ENCODE measurements at regions not wholly inside any gene's neighbourhood (a gene's known extent, or its start where the extent isn't known, plus 50 kb on each side); places are given as distances from the start of the nearest gene placed in this dataset.

- H3K9me3 ChIP-seq (ENCODE audit: control insufficient read depth in 1 of 2, insufficient read depth in 1 of 2, low read depth in 1 of 2, low read length in 2 of 2) = no peaks in the 10 kb centered on the region
- H2AFZ ChIP-seq (ENCODE audit: low read depth, low read length, poor library complexity, severe bottlenecking) = no peak overlapping the region
- H3K79me2 ChIP-seq (ENCODE audit: insufficient read depth, low read length) = no peaks in the 10 kb centered on the region
- ATAC-seq (no peak), DNase-seq (ENCODE audit: low read depth, low spot score) (no peak)
- H3K27ac ChIP-seq (ENCODE audit: low read depth, low read length) = no peak overlapping the region
- ChIA-PET RAD21 (ENCODE audit: low non-redundant PET in 1 of 2, low total read pairs in 2 of 2, uncharacterized antibody in 2 of 2, unreplicated experiment in 2 of 2) (no interaction called here), CTCF (no interaction called here), POLR2A (no interaction called here)
- no peak overlapping the region for H3K4me3 ChIP-seq (replicated peaks in 1 of 2; ENCODE audit: low read depth in 1 of 2, low read length in 2 of 2)
- no peak for TF ChIP-seq JUND (IDR thresholded peaks at IDR 0.05)
- no peak overlapping the region for H3K4me2 ChIP-seq (ENCODE audit: low read length)
- H3K4me1 ChIP-seq (ENCODE audit: control insufficient read depth in 1 of 2, insufficient read depth in 2 of 2, low read length in 2 of 2) = no peaks in the 10 kb centered on the region
- H3K36me3 ChIP-seq (ENCODE audit: control insufficient read depth in 1 of 2, insufficient read depth in 2 of 2, low read length in 2 of 2) = no peaks in the 10 kb centered on the region
- intact Hi-C loops (cut with micrococcal nuclease) = no loop called here
- H4K20me1 ChIP-seq (ENCODE audit: insufficient read depth) = no peaks in the 10 kb centered on the region
- no TSS peak for BruUV-seq (replicated peaks)
- H3K9ac ChIP-seq (ENCODE audit: low read length) = no peak overlapping the region
- H3K27me3 ChIP-seq (ENCODE audit: insufficient read depth, low read length) = 0 out of 2 replicates have a peak, but pooled peaks cover 2% of the 10 kb centered on the region
- no peaks in the 10 kb centered on the region for H3K9me2 ChIP-seq (ENCODE audit: insufficient read depth)
Observed at GRCh38 chr6:167449094-167449861, 124.4 kb downstream of the TTLL2 start.

DNA sequence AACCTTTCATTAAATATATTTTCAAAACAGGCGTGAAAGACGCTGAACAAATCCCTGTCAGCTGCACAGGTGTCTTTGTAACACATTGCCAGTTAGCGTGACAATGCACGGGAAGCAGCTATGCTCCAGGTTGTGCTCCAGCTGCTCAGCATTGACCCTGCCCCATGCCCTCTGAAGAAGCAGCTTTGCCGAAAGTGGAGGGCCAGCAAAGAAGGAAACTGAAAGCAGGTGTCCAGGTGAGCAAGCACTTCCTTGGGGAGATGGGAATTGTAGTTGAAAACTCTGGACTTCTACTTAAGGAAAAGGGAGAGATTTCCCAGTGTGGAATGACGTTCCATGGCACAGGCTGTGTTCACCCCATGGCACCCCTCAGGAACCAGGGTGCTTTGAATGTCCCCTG is 125.7 kb downstream of the TTLL2 start:
- no peaks in the 10 kb centered on the region for H3K9me2 ChIP-seq (ENCODE audit: insufficient read depth)
- DNase-seq (ENCODE audit: low read depth, low spot score) (no peak), ATAC-seq (no peak)
- BruUV-seq (replicated peaks) = no TSS peak
- H4K20me1 ChIP-seq (ENCODE audit: insufficient read depth) = no peaks in the 10 kb centered on the region
- H3K27ac ChIP-seq (ENCODE audit: low read depth, low read length) = no peak overlapping the region
- no peaks in the 10 kb centered on the region for H3K79me2 ChIP-seq (ENCODE audit: insufficient read depth, low read length)
- TF ChIP-seq EGR1 (IDR thresholded peaks at IDR 0.05; ENCODE audit: low read depth) = no peak
- no peak for TF ChIP-seq FOSL1 (IDR thresholded peaks at IDR 0.05; ENCODE audit: low read depth)
- no peak for TF ChIP-seq CTCF (IDR thresholded peaks at IDR 0.05 in 2 of 3, conservative IDR thresholded peaks at IDR 0.05 in 1 of 3; ENCODE audit: borderline replicate concordance in 1 of 3, insufficient read depth in 1 of 3, low read depth in 2 of 3, low read length in 2 of 3)
- no peak for TF ChIP-seq ATF3 (IDR thresholded peaks at IDR 0.05)
- TF ChIP-seq RAD21 (IDR thresholded peaks at IDR 0.05; ENCODE audit: low read depth) = no peak
- no peak for TF ChIP-seq POLR2AphosphoS5 (IDR thresholded peaks at IDR 0.05; ENCODE audit: low read depth, low read length)
- TF ChIP-seq POLR2A (IDR thresholded peaks at IDR 0.05; ENCODE audit: borderline replicate concordance, extremely low read depth, insufficient read depth, insufficient read length) = no peak
- TF ChIP-seq REST (IDR thresholded peaks at IDR 0.05; ENCODE audit: low read depth) = no peak
- TF ChIP-seq CEBPB (IDR thresholded peaks at IDR 0.05; ENCODE audit: low read depth) = no peak
- TF ChIP-seq JUND (IDR thresholded peaks at IDR 0.05) = no peak
- TF ChIP-seq SP1 (IDR thresholded peaks at IDR 0.05; ENCODE audit: low read depth) = no peak
- TF ChIP-seq, protein P1, sequence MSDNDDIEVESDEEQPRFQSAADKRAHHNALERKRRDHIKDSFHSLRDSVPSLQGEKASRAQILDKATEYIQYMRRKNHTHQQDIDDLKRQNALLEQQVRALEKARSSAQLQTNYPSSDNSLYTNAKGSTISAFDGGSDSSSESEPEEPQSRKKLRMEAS (IDR thresholded peaks at IDR 0.05) = no peak
- no peak overlapping the region for H2AFZ ChIP-seq (ENCODE audit: low read depth, low read length, poor library complexity, severe bottlenecking)
- no peak overlapping the region for H3K4me2 ChIP-seq (ENCODE audit: low read length)
- ChIA-PET CTCF (no interaction called here), RAD21 (ENCODE audit: low non-redundant PET in 1 of 2, low total read pairs in 2 of 2, uncharacterized antibody in 2 of 2, unreplicated experiment in 2 of 2) (no interaction called here), POLR2A (no interaction called here)
- H3K9me3 ChIP-seq (ENCODE audit: control insufficient read depth in 1 of 2, insufficient read depth in 1 of 2, low read depth in 1 of 2, low read length in 2 of 2) = no peaks in the 10 kb centered on the region
- H3K4me1 ChIP-seq (ENCODE audit: control insufficient read depth in 1 of 2, insufficient read depth in 2 of 2, low read length in 2 of 2) = no peaks in the 10 kb centered on the region
- H3K27me3 ChIP-seq (ENCODE audit: insufficient read depth, low read length) = peaks cover 5% of the 10 kb centered on the region; the same call in 1 of the 2 replicates
- H3K36me3 ChIP-seq (ENCODE audit: control insufficient read depth in 1 of 2, insufficient read depth in 2 of 2, low read length in 2 of 2) = no peaks in the 10 kb centered on the region
- no peak overlapping the region for H3K9ac ChIP-seq (ENCODE audit: low read length)
- intact Hi-C loops (cut with micrococcal nuclease) = no loop called here
- no peak overlapping the region for H3K4me3 ChIP-seq (replicated peaks in 1 of 2; ENCODE audit: low read depth in 1 of 2, low read length in 2 of 2)

Data from HCT116 (cell line).